CD4-positive, alpha-beta T cell treated with Interleukin-4 for 4 hours (primary cell): ENCODE measurements at regions not wholly inside any gene's neighbourhood (a gene's known extent, or its start where the extent isn't known, plus 50 kb on each side); places are given as distances from the start of the nearest gene placed in this dataset.

Source experiments
- DNase-seq: peaks from one replicate; pipeline ENCODE4 v3.0.0-alpha.2; 2020

GRCh38 chr10:43888586-43888985 lies 239.9 kb upstream of the ZNF32 start:
- DNase-seq, result no peak

GRCh38 chr10:43885842-43886241 lies 237.2 kb upstream of the ZNF32 start:
- DNase-seq, result no peak

- no peak for DNase-seq
Measured at GRCh38 chr10:43885252-43885651, 236.6 kb upstream of the ZNF32 start.

GRCh38 chr10:43884501-43885105 lies 235.9 kb upstream of the ZNF32 start:
- DNase-seq, result no peak

GRCh38 chr10:43882711-43883110 lies 234.0 kb upstream of the ZNF32 start:
- DNase-seq, result no peak

- no peak for DNase-seq
Measured at GRCh38 chr10:43881657-43882056, 233.0 kb upstream of the ZNF32 start.

GRCh38 chr10:43880160-43880559 lies 231.5 kb upstream of the ZNF32 start:
- DNase-seq, result no peak

- DNase-seq, result no peak
Measured at GRCh38 chr10:43879742-43880141, 231.1 kb upstream of the ZNF32 start.

GRCh38 chr10:43879162-43879561 lies 230.5 kb upstream of the ZNF32 start:
- no peak for DNase-seq

GRCh38 chr10:43878386-43878785 lies 229.7 kb upstream of the ZNF32 start:
- no peak for DNase-seq

GRCh38 chr10:43876976-43877375 lies 228.3 kb upstream of the ZNF32 start:
- DNase-seq, result no peak

GRCh38 chr10:43874984-43875383 lies 226.3 kb upstream of the ZNF32 start:
- no peak for DNase-seq

- no peak for DNase-seq
Measured at GRCh38 chr10:43873717-43874116, 225.0 kb upstream of the ZNF32 start.

GRCh38 chr10:43872644-43873043 lies 224.0 kb upstream of the ZNF32 start:
- no peak for DNase-seq

- DNase-seq, result no peak
Measured at GRCh38 chr10:43871545-43871944, 222.9 kb upstream of the ZNF32 start.

- no peak for DNase-seq
Measured at GRCh38 chr10:43870968-43871439, 222.3 kb upstream of the ZNF32 start.

- no peak for DNase-seq
Measured at GRCh38 chr10:43869669-43870322, 221.1 kb upstream of the ZNF32 start.

GRCh38 chr10:43868952-43869351 lies 220.3 kb upstream of the ZNF32 start:
- DNase-seq, result no peak

GRCh38 chr10:43867667-43868565 lies 219.2 kb upstream of the ZNF32 start:
- no peak for DNase-seq

GRCh38 chr10:43867113-43867512 lies 218.4 kb upstream of the ZNF32 start:
- DNase-seq, result no peak

- DNase-seq, result no peak
Measured at GRCh38 chr10:43866712-43867111, 218.0 kb upstream of the ZNF32 start.

- DNase-seq, result no peak
Measured at GRCh38 chr10:43865265-43866135, 216.8 kb upstream of the ZNF32 start.

- no peak for DNase-seq
Measured at GRCh38 chr10:43864656-43865055, 216.0 kb upstream of the ZNF32 start.
